Activated CD4-positive, alpha-beta memory T cell treated with anti-CD3 and anti-CD28 coated beads, Interleukin-2, amount 10 ng/mL, durations not matched to agents 7 days and 5 days (primary cell): ENCODE measurements at regions not wholly inside any gene's neighbourhood (a gene's known extent, or its start where the extent isn't known, plus 50 kb on each side); places are given as distances from the start of the nearest gene placed in this dataset.

ENCODE experiments used
- CTCF ChIA-PET: fragments of 350-600 bp; sonication (Branson Sonifier 250); formaldehyde crosslinking; loops from one replicate; lab custom pipeline; 2021; ENCODE audit warnings: antibody characterized with exemption, inconsistent platforms; lab: Charles Lee
- POLR2A ChIA-PET: fragments of 350-600 bp; sonication (Branson Sonifier 250); formaldehyde crosslinking; loops from one replicate; lab custom pipeline; 2021; ENCODE audit warnings: antibody characterized with exemption; lab: Charles Lee
- DNase-seq: peaks from one replicate; pipeline ENCODE4 v3.0.0-alpha.2; 2020
- H3K27ac Mint-ChIP-seq: one replicate; pipeline ENCODE4 v1.8.0; 2021; ENCODE audit warnings: mild to moderate bottlenecking, mixed read lengths
- H3K27me3 Mint-ChIP-seq: one replicate; pipeline ENCODE4 v1.8.0; 2021; ENCODE audit warnings: mixed read lengths
- H3K36me3 Mint-ChIP-seq: one replicate; pipeline ENCODE4 v1.8.0; 2021; ENCODE audit warnings: low read depth, mixed read lengths
- H3K4me1 Mint-ChIP-seq: one replicate; pipeline ENCODE4 v1.8.0; 2021; ENCODE audit warnings: mixed read lengths
- H3K4me3 Mint-ChIP-seq: one replicate; pipeline ENCODE4 v1.8.0; 2021; ENCODE audit warnings: mild to moderate bottlenecking, mixed read lengths
- H3K9me3 Mint-ChIP-seq: one replicate; pipeline ENCODE4 v1.8.0; 2021; ENCODE audit warnings: mixed read lengths

DNA sequence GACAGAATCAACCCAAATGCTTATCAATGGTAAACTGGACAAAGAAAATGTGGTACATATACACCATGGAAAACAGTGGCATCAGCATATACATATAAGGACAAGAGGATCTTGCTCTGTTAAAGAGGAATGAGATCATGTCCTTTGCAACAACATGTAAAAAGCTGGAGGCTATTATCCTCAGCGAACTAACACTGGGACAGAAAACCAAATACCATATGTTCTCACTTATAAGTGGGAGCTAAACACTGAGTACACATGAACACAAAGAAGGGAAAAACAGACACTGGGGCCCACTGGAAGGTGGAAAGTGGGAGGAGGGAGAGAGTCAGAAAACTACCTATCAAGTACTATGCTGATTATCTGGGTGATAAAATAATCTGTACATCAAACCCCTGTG is 447.3 kb upstream of the MAF start:
- Mint-ChIP-seq H3K9me3 (no peaks in the 10 kb centered on the region), H3K27ac (no peak overlapping the region), H3K4me3 (no peak overlapping the region), H3K4me1 (no peaks in the 10 kb centered on the region), H3K36me3 (no peaks in the 10 kb centered on the region), H3K27me3 (peaks cover 15% of the 10 kb centered on the region)
- no peak for DNase-seq
- POLR2A ChIA-PET: no interaction called here
- CTCF ChIA-PET: no interaction called here

DNA sequence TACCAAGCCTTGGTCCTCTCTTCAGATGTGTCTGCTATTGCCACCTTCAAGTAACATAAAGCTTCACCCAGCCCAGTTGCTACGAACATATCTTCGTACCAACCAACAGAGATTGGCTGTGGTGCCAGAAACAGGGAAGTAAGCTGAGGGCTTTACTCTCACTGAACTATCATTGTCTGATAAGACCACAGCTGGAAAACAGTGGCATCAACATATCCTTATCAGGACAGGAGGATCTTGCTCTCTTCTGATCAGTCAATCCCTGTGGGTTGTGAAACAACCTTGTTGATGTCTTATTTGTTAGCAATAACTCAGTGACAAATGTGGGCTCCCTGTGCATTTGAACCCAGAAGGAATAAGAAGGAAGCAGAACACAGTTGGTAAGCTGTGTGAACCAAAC is 446.3 kb upstream of the MAF start:
- no peak for DNase-seq
- Mint-ChIP-seq H3K4me3 (no peak overlapping the region), H3K9me3 (no peaks in the 10 kb centered on the region), H3K27ac (no peak overlapping the region), H3K36me3 (no peaks in the 10 kb centered on the region), H3K27me3 (peaks cover 19% of the 10 kb centered on the region), H3K4me1 (no peaks in the 10 kb centered on the region)
- ChIA-PET POLR2A (no interaction called here), CTCF (no interaction called here)

DNA sequence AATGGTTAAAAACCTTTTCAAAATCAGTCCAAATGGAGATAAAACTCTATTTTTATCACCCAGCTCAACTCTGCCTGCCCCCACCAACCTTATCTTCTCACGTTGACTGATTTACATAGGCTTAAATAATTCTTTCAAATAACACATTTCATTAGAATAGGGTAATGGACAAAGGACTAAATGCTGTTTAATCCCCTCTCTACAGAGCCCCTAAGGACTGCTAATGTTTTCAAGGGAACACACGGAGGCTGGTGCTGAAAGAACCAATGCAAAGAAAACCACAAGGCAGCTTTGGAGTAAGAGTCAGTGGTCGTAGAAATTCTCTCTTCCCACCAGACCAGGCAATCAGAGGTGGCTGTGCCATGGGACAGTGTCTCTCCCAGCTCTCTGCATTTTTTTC is 445.7 kb upstream of the MAF start:
- no peak for DNase-seq
- H3K4me1 Mint-ChIP-seq: no peaks in the 10 kb centered on the region
- ChIA-PET POLR2A (no interaction called here), CTCF (interaction anchor here (0.6 kb wide), 1 partner anchor 505 kb away, joined by 3 read pairs; no protein-coding TSS in a partner anchor)
- H3K36me3 Mint-ChIP-seq: no peaks in the 10 kb centered on the region
- H3K27ac Mint-ChIP-seq: no peak overlapping the region
- no peak overlapping the region for H3K4me3 Mint-ChIP-seq
- peaks cover 19% of the 10 kb centered on the region for H3K27me3 Mint-ChIP-seq
- H3K9me3 Mint-ChIP-seq: no peaks in the 10 kb centered on the region

DNA sequence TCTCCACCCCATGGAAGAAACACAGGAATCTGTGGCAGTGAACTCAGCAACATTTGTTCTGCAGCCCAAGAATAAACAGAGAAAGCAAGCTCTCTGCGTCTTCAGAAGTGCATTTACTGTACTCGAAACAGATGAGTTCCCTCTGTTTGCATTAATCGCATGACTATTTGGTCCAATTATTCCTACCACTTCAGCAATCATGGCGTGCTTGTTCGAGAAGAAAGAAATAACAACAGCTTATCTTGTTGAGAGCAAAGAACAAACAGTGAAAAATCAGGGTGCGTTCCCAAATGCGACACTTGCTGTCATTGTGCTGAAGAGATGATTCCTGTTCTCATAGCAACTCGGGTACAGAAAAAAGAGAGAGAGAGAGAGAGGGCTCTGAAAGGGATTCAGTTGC is 445.3 kb upstream of the MAF start:
- Mint-ChIP-seq H3K4me3 (no peak overlapping the region), H3K9me3 (no peaks in the 10 kb centered on the region), H3K27ac (no peak overlapping the region), H3K27me3 (peaks cover 19% of the 10 kb centered on the region), H3K36me3 (no peaks in the 10 kb centered on the region), H3K4me1 (no peaks in the 10 kb centered on the region)
- no peak for DNase-seq
- POLR2A ChIA-PET: no interaction called here
- CTCF ChIA-PET: interaction anchor here (0.6 kb wide), 1 partner anchor 505 kb away, joined by 3 read pairs; no protein-coding TSS in a partner anchor

DNA sequence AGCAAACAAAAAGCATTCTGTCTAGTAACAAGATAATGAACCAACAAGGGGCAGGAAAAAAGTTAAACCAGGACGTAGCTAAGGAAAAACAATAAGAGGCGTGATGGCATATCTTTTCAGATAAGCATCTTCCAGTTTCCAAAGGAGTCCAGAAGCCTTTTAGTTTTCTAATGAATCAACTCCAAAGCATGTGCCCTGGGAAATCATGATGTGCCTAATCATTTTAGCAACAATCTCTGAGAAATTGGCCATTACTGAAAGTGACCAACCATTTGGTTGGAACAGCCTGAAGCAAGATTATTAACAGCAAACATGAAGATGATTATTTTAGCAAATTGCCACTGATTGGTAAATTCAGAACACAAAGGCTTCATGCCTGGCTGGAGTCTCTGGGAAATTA is 440.9 kb upstream of the MAF start:
- POLR2A ChIA-PET: no interaction called here

GRCh38 chr16:80040814-80041213 is 440.3 kb upstream of the MAF start:
- H3K4me3 Mint-ChIP-seq: no peak overlapping the region
- no peaks in the 10 kb centered on the region for H3K36me3 Mint-ChIP-seq
- POLR2A ChIA-PET: no interaction called here
- no peaks in the 10 kb centered on the region for H3K9me3 Mint-ChIP-seq
- H3K27ac Mint-ChIP-seq: no peak overlapping the region
- no peak for DNase-seq
- no peaks in the 10 kb centered on the region for H3K4me1 Mint-ChIP-seq
- peaks cover 21% of the 10 kb centered on the region for H3K27me3 Mint-ChIP-seq
- CTCF ChIA-PET: no interaction called here

More for the DNA sequence above, 440.9 kb upstream of the MAF start:
- Mint-ChIP-seq H3K4me3 (no peak overlapping the region), H3K4me1 (no peaks in the 10 kb centered on the region), H3K27ac (no peak overlapping the region), H3K36me3 (no peaks in the 10 kb centered on the region), H3K9me3 (no peaks in the 10 kb centered on the region), H3K27me3 (peaks cover 23% of the 10 kb centered on the region)
- no peak for DNase-seq
- CTCF ChIA-PET: no interaction called here

DNA sequence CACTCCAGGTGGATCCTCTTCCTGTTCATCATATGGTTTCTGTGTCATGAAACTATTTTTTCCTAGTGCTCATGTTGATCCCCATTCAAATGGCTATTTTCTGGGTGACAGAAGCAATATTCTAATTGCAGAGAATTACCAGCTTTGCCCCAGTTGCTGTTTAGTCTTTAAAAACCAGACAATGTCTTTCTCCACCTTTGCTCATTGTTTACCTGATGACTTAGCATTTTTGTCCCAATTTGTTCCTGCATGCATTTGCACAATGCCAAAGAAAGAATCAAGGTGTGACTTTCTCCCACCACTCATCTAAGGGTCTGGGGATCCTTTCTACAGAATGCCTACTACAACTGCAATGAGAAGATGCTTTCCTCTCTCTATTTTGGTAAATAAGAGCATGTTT is 439.9 kb upstream of the MAF start:
- H3K36me3 Mint-ChIP-seq: no peaks in the 10 kb centered on the region
- H3K27ac Mint-ChIP-seq: no peak overlapping the region
- no peak for DNase-seq
- no peak overlapping the region for H3K4me3 Mint-ChIP-seq
- CTCF ChIA-PET: no interaction called here
- H3K4me1 Mint-ChIP-seq: no peaks in the 10 kb centered on the region
- peaks cover 20% of the 10 kb centered on the region for H3K27me3 Mint-ChIP-seq
- no peaks in the 10 kb centered on the region for H3K9me3 Mint-ChIP-seq
- POLR2A ChIA-PET: no interaction called here

- no peaks in the 10 kb centered on the region for H3K36me3 Mint-ChIP-seq
- no peak for DNase-seq
- peaks cover 20% of the 10 kb centered on the region for H3K27me3 Mint-ChIP-seq
- H3K9me3 Mint-ChIP-seq: peaks cover 2% of the 10 kb centered on the region
- no peak overlapping the region for H3K4me3 Mint-ChIP-seq
- H3K4me1 Mint-ChIP-seq: no peaks in the 10 kb centered on the region
- POLR2A ChIA-PET: no interaction called here
- H3K27ac Mint-ChIP-seq: no peak overlapping the region
- CTCF ChIA-PET: no interaction called here
Observed at GRCh38 chr16:80039777-80040176, 439.2 kb upstream of the MAF start.

DNA sequence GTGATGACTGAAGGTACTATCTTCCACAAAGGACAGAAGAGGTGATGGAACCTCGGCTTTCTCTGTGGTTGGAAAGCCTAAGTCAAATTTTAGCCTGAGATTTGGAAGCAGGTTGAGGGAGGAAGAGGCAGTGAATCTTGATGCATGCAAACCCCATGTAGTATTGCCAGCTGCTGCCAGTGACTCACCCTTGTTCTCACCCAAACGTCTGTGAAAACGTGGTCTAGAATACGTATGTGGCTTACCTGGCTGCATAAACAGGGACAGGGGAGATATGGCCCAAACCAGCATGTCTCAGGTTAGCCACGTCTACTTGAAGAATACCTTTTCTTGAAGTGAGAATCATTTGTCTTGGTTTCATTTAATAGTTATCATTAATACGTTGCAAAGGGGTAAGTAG is 438.0 kb upstream of the MAF start:
- Mint-ChIP-seq H3K9me3 (peaks cover 9% of the 10 kb centered on the region), H3K27me3 (peaks cover 20% of the 10 kb centered on the region), H3K27ac (no peak overlapping the region), H3K4me1 (no peaks in the 10 kb centered on the region), H3K4me3 (no peak overlapping the region), H3K36me3 (no peaks in the 10 kb centered on the region)
- no peak for DNase-seq
- ChIA-PET CTCF (no interaction called here), POLR2A (no interaction called here)

DNA sequence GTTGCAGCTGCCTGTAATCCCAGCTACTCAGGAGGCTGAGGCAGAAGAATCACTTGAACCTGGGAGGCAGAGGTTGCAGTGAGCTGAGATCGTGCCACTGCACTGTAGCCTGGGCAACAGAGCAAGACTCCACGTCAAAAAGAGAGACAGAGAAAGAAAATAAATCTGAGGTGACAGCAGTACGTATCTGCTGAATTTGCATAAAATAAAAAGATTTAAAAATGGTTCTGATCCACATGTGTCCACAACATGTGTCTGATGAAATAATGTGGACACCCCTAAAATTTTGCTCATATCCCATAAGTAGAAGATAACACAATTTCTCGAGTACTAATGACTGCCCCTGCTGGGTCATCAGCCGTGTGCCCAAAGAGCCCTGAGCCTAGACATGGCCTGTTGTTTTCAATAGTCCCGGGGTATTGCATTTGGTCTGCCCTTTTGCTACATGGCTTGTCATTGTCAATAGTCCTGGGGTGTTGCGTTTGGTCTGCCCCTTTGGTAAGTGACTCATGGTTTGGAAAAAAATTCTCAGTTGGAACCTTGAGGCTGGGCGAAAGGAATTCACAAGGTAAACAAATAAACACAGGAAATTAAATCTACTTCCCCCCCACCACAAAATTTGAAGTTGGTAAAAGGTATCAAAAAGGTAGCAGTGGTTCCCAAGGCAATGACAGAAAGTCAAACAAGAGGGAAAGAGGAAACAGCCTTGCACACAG is 434.6 kb upstream of the MAF start:
- ChIA-PET CTCF (no interaction called here), POLR2A (no interaction called here)
- no peak overlapping the region for H3K4me3 Mint-ChIP-seq

GRCh38 chr16:80034469-80034826 is 433.9 kb upstream of the MAF start:
- no peak overlapping the region for H3K4me3 Mint-ChIP-seq
- H3K27ac Mint-ChIP-seq: no peak overlapping the region
- peaks cover 13% of the 10 kb centered on the region for H3K27me3 Mint-ChIP-seq
- ChIA-PET POLR2A (no interaction called here), CTCF (no interaction called here)
- no peaks in the 10 kb centered on the region for H3K36me3 Mint-ChIP-seq
- H3K9me3 Mint-ChIP-seq: peaks cover 11% of the 10 kb centered on the region
- no peaks in the 10 kb centered on the region for H3K4me1 Mint-ChIP-seq
- DNase-seq: no peak

More for the DNA sequence above, 434.6 kb upstream of the MAF start:
- Mint-ChIP-seq H3K36me3 (no peaks in the 10 kb centered on the region), H3K4me1 (no peaks in the 10 kb centered on the region), H3K9me3 (peaks cover 11% of the 10 kb centered on the region), H3K27ac (no peak overlapping the region), H3K27me3 (peaks cover 15% of the 10 kb centered on the region)
- DNase-seq: no peak

GRCh38 chr16:80033783-80034468 is 433.4 kb upstream of the MAF start:
- no peak for DNase-seq
- H3K27me3 Mint-ChIP-seq: peaks cover 11% of the 10 kb centered on the region
- ChIA-PET POLR2A (no interaction called here), CTCF (no interaction called here)
- H3K4me1 Mint-ChIP-seq: no peaks in the 10 kb centered on the region
- H3K9me3 Mint-ChIP-seq: peaks cover 11% of the 10 kb centered on the region
- no peak overlapping the region for H3K27ac Mint-ChIP-seq
- H3K4me3 Mint-ChIP-seq: no peak overlapping the region
- no peaks in the 10 kb centered on the region for H3K36me3 Mint-ChIP-seq

- Mint-ChIP-seq H3K27me3 (peaks cover 13% of the 10 kb centered on the region), H3K4me1 (peaks cover 12% of the 10 kb centered on the region), H3K27ac (no peak overlapping the region), H3K9me3 (peaks cover 9% of the 10 kb centered on the region), H3K4me3 (no peak overlapping the region), H3K36me3 (no peaks in the 10 kb centered on the region)
- ChIA-PET CTCF (interaction anchor here (0.6 kb wide), 1 partner anchor 859 kb away, joined by 3 read pairs; no protein-coding TSS in a partner anchor), POLR2A (no interaction called here)
- no peak for DNase-seq
Observed at GRCh38 chr16:80029761-80030481, 429.4 kb upstream of the MAF start.
